GM20000 (cell line): ENCODE measurements at regions not wholly inside any gene's neighbourhood (a gene's known extent, or its start where the extent isn't known, plus 50 kb on each side); places are given as distances from the start of the nearest gene placed in this dataset.

Source experiments
- DNase-seq: peaks from one replicate; pipeline ENCODE4 v3.0.0; 2012; ENCODE audit warnings: low spot score
- TF ChIP-seq, protein P1 (sequence below): IDR thresholded peaks from 2 replicates; pipeline ENCODE4 v1.5.1; 2012; ENCODE audit warnings: mild to moderate bottlenecking, control low read depth; ENCODE audit errors: extremely low read depth, missing control alignments

DNA sequence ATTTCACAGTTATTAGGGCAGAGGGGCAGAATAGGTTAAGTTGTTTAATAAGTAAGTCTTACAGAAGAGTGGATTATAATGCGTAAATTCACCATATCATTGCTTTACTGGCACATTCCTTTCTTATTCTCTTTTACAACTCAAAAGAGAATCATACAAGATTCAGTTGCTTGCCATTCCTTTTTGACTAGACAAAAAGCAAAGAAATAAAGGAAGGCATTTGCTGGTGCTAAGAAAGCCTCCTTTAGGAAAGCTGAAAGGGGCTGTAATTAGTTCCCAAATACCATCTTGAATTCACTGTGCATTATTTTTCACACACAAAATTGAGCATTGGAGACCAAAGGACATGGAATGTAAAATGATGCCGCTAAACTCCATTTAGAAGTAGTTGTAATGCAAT is 499.3 kb downstream of the NXPH1 start:
- no peak for DNase-seq
- TF ChIP-seq, protein P1, sequence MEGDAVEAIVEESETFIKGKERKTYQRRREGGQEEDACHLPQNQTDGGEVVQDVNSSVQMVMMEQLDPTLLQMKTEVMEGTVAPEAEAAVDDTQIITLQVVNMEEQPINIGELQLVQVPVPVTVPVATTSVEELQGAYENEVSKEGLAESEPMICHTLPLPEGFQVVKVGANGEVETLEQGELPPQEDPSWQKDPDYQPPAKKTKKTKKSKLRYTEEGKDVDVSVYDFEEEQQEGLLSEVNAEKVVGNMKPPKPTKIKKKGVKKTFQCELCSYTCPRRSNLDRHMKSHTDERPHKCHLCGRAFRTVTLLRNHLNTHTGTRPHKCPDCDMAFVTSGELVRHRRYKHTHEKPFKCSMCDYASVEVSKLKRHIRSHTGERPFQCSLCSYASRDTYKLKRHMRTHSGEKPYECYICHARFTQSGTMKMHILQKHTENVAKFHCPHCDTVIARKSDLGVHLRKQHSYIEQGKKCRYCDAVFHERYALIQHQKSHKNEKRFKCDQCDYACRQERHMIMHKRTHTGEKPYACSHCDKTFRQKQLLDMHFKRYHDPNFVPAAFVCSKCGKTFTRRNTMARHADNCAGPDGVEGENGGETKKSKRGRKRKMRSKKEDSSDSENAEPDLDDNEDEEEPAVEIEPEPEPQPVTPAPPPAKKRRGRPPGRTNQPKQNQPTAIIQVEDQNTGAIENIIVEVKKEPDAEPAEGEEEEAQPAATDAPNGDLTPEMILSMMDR: no peak

- TF ChIP-seq, protein P1: no peak
- no peak for DNase-seq
Measured at GRCh38 chr7:8937204-8937603, 503.8 kb downstream of the NXPH1 start.

DNA sequence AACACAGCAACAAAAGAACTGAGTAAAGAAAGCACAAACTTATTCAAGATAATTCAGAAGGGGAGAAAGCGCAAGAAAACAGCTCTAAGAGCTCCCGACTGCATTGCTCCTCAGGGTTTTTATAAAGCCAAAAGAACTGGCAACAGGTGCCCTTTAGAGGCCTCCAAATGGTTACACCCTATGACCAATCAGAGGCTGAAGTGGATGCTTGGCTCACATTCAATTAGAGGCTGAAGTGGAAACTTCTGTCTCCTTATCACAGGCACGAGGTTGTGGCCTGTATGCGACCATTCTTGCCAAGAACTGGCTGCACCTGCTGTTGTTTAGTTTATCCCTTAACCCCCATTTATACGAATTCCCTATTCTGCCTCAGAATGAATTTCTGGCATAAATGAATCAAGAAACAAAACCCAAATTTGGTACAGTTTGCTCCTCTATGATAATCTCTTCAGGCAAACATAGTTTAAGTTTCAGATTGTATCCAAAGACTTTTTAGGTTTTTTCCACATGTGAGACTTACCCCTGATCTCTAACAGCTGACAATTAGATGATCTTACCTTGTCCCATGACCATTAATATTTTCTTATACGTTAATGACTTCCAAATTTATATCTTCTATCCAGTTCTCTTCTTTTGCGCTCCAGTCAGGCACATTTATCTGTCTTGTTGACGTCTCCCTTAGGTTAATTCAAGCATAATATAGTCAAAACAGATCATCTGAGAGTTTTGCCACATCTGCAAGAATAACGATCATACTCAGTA is 504.8 kb downstream of the NXPH1 start:
- no peak for DNase-seq
- TF ChIP-seq, protein P1: no peak

DNA sequence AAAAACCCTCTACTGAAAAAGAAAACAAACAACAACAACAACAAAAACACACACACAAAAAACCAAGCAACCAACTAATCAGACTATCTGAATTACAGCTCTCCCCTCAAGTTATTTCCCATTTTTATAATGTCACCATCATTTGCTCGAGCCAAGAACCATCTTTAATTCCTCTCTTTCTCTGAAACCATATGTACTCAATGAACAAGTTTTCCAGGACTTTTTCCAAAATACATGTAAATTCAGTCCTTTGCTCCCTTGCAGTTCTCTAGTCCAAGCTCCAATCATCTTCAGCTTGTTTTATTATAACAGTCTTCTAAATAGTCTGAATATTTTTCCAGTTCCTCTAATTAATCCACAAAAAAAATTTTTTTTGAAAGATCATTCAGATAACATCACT is 506.0 kb downstream of the NXPH1 start:
- DNase-seq: no peak
- TF ChIP-seq, protein P1: no peak

DNA sequence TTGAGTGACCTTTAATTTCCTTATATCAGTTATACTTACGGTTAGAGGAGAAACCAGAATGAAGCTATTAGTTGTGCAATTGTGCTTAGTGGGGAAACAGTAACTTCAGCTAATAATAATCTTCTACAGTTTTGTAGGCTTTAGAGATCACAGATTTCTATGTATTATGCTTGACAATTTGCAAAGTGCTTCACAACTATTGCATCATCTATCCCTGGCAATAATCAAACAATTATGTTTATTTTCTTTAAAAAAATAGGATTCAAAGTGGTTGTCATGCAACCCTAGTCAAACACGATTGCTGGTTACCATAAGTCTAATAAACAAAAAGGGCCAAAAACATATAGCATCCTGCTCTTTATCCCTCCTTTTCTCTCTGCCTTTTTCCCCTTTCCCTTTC is 530.3 kb downstream of the NXPH1 start:
- TF ChIP-seq, protein P1: no peak
- DNase-seq: no peak

- TF ChIP-seq, protein P1: no peak
- DNase-seq: no peak
Measured at GRCh38 chr7:8965177-8965576, 531.8 kb downstream of the NXPH1 start.

- TF ChIP-seq, protein P1: no peak
- no peak for DNase-seq
Measured at GRCh38 chr7:8973601-8974000, 540.2 kb downstream of the NXPH1 start.
